WI38 (cell line): ENCODE measurements at regions not wholly inside any gene's neighbourhood (a gene's known extent, or its start where the extent isn't known, plus 50 kb on each side); places are given as distances from the start of the nearest gene placed in this dataset.

Source experiments
- H3K4me3 ChIP-seq: 2 replicates; pipeline ENCODE4 v1.5.1; 2011; ENCODE audit warnings: low read depth, mild to moderate bottlenecking, control low read depth, low read length
- CTCF ChIP-seq: IDR thresholded peaks from 2 replicates; pipeline ENCODE4 v1.5.1; 2012; ENCODE audit warnings: low read depth, mild to moderate bottlenecking, control low read depth, low read length

GRCh38 chr2:67631483-67631882 lies 234.3 kb downstream of the ETAA1 start:
- H3K4me3 ChIP-seq: no peak overlapping the region
- TF ChIP-seq CTCF: no peak

- no peak overlapping the region for H3K4me3 ChIP-seq
- TF ChIP-seq CTCF: no peak
Observed at GRCh38 chr2:67633212-67633856, 236.2 kb downstream of the ETAA1 start.

DNA sequence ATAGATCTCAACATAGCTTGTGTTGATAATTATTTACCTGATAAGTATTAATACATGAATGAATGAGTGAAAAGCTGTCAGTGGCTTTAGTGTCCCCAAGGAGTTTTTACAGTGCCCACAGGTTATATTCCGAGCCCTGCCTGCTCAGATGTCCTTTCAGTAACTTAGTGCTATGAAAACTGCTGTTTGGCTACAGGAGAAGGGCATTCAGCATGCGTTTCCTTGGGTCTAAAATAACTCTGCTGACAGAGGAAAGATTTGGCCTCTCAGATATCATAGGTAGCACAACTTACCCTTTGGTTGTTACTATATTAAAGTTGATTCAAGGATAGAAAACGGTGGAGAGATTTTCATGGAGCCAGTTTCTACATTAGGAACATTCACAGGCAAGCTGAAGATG lies 241.0 kb downstream of the ETAA1 start:
- no peak overlapping the region for H3K4me3 ChIP-seq
- no peak for TF ChIP-seq CTCF

- H3K4me3 ChIP-seq: no peak overlapping the region
- TF ChIP-seq CTCF: no peak
Observed at GRCh38 chr2:67641312-67642045, 244.3 kb downstream of the ETAA1 start.

DNA sequence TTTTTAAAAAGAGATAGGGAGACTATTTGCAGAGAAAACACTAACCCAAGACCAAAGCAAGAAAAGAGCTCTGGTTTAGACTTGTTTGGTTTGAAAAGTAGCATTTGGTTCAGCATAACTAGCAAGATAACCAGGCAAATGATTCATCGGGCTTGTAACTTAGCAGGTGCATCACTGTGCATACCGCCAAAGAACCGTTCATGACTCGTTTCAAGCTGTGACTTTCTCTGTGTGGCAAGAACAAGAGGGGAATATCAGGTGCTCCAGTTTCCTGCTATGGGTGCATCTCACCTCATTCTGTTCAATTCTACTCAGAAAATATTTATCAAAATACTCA lies 244.9 kb downstream of the ETAA1 start:
- H3K4me3 ChIP-seq: no peak overlapping the region
- TF ChIP-seq CTCF: no peak

GRCh38 chr2:67642961-67643360 lies 245.8 kb downstream of the ETAA1 start:
- no peak overlapping the region for H3K4me3 ChIP-seq
- TF ChIP-seq CTCF: no peak

GRCh38 chr2:67645280-67646138 lies 248.4 kb downstream of the ETAA1 start:
- no peak overlapping the region for H3K4me3 ChIP-seq
- TF ChIP-seq CTCF: no peak
